OCI-LY7 (cell line): ENCODE measurements at regions not wholly inside any gene's neighbourhood (a gene's known extent, or its start where the extent isn't known, plus 50 kb on each side); places are given as distances from the start of the nearest gene placed in this dataset.

ENCODE experiments used
- BruUV-seq: library from RNA; stranded (reverse); fragments of 400-500 nt; replicated peaks from 2 replicates; lab custom pipeline; 2021; lab: Mats Ljungman, UMichigan
- CTCF ChIA-PET: fragments of 300-600 bp; sonication (Branson Sonifier 250); formaldehyde crosslinking; loops from one replicate; lab custom pipeline; 2022; ENCODE audit warnings: antibody characterized with exemption; ENCODE audit not compliant: unreplicated experiment; lab: Charles Lee
- POLR2A ChIA-PET: fragments of 300-600 bp; sonication (Branson Sonifier 250); formaldehyde crosslinking; loops from one replicate; lab custom pipeline; 2022; ENCODE audit warnings: antibody characterized with exemption; lab: Charles Lee
- DNase-seq: peaks from one replicate; pipeline ENCODE4 v3.0.0-alpha.2; 2015; ENCODE audit warnings: low spot score
- H2AFZ ChIP-seq: fragments of 200-600 bp; sonication (generic), shearing (Covaris generic); 2 replicates; pipeline ENCODE4 v1.6.1; 2014; ENCODE audit warnings: mild to moderate bottlenecking, antibody characterized with exemption, low read length, moderate library complexity
- H3K27ac ChIP-seq: fragments of 200-600 bp; sonication (generic); 2 replicates; pipeline ENCODE4 v1.5.1; 2014; ENCODE audit warnings: mixed run types, low read depth, mild to moderate bottlenecking, moderate library complexity, low read length, inconsistent platforms; ENCODE audit not compliant: poor library complexity, severe bottlenecking
- H3K36me3 ChIP-seq: fragments of 200-600 bp; sonication (generic); 2 replicates; pipeline ENCODE4 v1.6.1; 2014; ENCODE audit warnings: mild to moderate bottlenecking, antibody characterized with exemption, low read length, moderate library complexity, mixed read lengths; ENCODE audit not compliant: insufficient read depth
- H3K4me1 ChIP-seq: fragments of 200-600 bp; sonication (generic); 2 replicates; pipeline ENCODE4 v1.5.1; 2014; ENCODE audit warnings: mild to moderate bottlenecking, low read length; ENCODE audit not compliant: insufficient read depth, poor library complexity, severe bottlenecking
- H3K4me2 ChIP-seq: fragments of 200-600 bp; sonication (generic); 2 replicates; pipeline ENCODE4 v1.6.1; 2014; ENCODE audit warnings: mild to moderate bottlenecking, low read length
- H3K4me3 ChIP-seq: fragments of 200-600 bp; sonication (generic); 2 replicates; pipeline ENCODE4 v1.5.1; 2014; ENCODE audit warnings: mild to moderate bottlenecking, low read depth, low read length; ENCODE audit not compliant: poor library complexity, severe bottlenecking
- H3K79me2 ChIP-seq: fragments of 200-600 bp; sonication (generic); 2 replicates; pipeline ENCODE4 v1.6.1; 2016; ENCODE audit warnings: low read depth, mild to moderate bottlenecking, low read length, moderate library complexity, mixed read lengths; ENCODE audit not compliant: insufficient read depth
- H3K9me2 ChIP-seq: fragments of 200-600 bp; sonication (generic); 2 replicates; pipeline ENCODE4 v1.6.1; 2016; ENCODE audit warnings: mild to moderate bottlenecking, low read length, mixed read lengths; ENCODE audit not compliant: insufficient read depth
- H3K9me3 ChIP-seq: fragments of 200-600 bp; sonication (generic); 2 replicates; pipeline ENCODE4 v1.6.1; 2014; ENCODE audit warnings: mild to moderate bottlenecking, mixed run types, low read length, mixed read lengths
- H4K20me1 ChIP-seq: fragments of 200-600 bp; sonication (generic); 2 replicates; pipeline ENCODE4 v1.6.1; 2014; ENCODE audit warnings: mild to moderate bottlenecking, antibody characterized with exemption, low read length, moderate library complexity, mixed read lengths; ENCODE audit not compliant: insufficient read depth
- EZH2phosphoT487 ChIP-seq: fragments of 200-600 bp; sonication (generic); IDR thresholded peaks from 2 replicates; pipeline ENCODE4 v1.6.1; 2018; ENCODE audit warnings: low read depth, borderline replicate concordance, mild to moderate bottlenecking, mixed run types, antibody characterized with exemption, low read length, moderate library complexity, mixed read lengths
- intact Hi-C: fragments of 100-400 bp; cut with micrococcal nuclease; formaldehyde crosslinking; loops from one replicate; pipeline ENCODE4 v1.10.0; 2022; ENCODE audit not compliant: unreplicated experiment
- TF ChIP-seq, protein P1 (sequence below): fragments of 200-600 bp; sonication (generic); conservative IDR thresholded peaks from 2 replicates; pipeline ENCODE4 v1.5.1; 2014; ENCODE audit warnings: mild to moderate bottlenecking, antibody characterized with exemption, low read length, moderate library complexity, mixed read lengths

GRCh38 chr5:145227881-145228280, 607.3 kb downstream of the PRELID2 start:
- DNase-seq, result no peak
- Histone ChIP-seq H3K9me3 (no peaks in the 10 kb centered on the region), H3K4me3 (no peak overlapping the region), H3K36me3 (no peaks in the 10 kb centered on the region), H3K4me2 (no peak overlapping the region), H3K79me2 (no peaks in the 10 kb centered on the region), H3K9me2 (no peaks in the 10 kb centered on the region), H3K27ac (no peak overlapping the region), H4K20me1 (no peaks in the 10 kb centered on the region), H2AFZ (no peak overlapping the region), H3K4me1 (no peaks in the 10 kb centered on the region)
- TF ChIP-seq EZH2phosphoT487, result no peak
- TF ChIP-seq, protein P1, sequence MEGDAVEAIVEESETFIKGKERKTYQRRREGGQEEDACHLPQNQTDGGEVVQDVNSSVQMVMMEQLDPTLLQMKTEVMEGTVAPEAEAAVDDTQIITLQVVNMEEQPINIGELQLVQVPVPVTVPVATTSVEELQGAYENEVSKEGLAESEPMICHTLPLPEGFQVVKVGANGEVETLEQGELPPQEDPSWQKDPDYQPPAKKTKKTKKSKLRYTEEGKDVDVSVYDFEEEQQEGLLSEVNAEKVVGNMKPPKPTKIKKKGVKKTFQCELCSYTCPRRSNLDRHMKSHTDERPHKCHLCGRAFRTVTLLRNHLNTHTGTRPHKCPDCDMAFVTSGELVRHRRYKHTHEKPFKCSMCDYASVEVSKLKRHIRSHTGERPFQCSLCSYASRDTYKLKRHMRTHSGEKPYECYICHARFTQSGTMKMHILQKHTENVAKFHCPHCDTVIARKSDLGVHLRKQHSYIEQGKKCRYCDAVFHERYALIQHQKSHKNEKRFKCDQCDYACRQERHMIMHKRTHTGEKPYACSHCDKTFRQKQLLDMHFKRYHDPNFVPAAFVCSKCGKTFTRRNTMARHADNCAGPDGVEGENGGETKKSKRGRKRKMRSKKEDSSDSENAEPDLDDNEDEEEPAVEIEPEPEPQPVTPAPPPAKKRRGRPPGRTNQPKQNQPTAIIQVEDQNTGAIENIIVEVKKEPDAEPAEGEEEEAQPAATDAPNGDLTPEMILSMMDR, result no peak
- no TSS peak for BruUV-seq
- intact Hi-C loops, result no loop called here
- POLR2A ChIA-PET, result interaction anchor here (0.6 kb wide), 1 partner anchor 188 kb away, joined by 3 read pairs; no protein-coding TSS in a partner anchor
- CTCF ChIA-PET, result no interaction called here

DNA sequence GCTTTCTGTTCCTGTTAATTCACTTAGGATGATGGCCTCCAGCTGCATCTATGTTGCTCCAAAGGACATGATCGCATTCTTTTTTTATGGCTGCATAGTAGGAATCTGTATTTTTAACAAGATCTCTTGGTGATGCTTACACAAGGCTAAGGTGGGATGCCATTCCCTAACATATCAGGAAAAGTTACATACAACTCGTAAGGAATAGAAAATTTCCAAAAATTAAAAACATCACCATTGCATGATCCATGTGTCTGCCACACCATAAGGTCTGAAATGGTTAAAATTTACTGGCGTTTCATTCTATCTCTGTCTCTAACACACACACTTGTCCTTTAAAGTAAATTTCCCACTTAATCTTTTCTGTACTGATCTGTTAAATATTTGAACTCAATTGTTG, 608.4 kb downstream of the PRELID2 start:
- no TSS peak for BruUV-seq
- no peaks in the 10 kb centered on the region for H3K9me3 ChIP-seq
- no peak overlapping the region for H3K27ac ChIP-seq
- no peak overlapping the region for H3K4me2 ChIP-seq
- no peaks in the 10 kb centered on the region for H4K20me1 ChIP-seq
- TF ChIP-seq, protein P1, result no peak
- TF ChIP-seq EZH2phosphoT487, result no peak
- ChIA-PET POLR2A (no interaction called here), CTCF (no interaction called here)
- no peak overlapping the region for H3K4me3 ChIP-seq
- DNase-seq, result no peak
- H3K79me2 ChIP-seq, result no peaks in the 10 kb centered on the region
- H3K4me1 ChIP-seq, result no peaks in the 10 kb centered on the region
- H3K9me2 ChIP-seq, result no peaks in the 10 kb centered on the region
- intact Hi-C loops, result no loop called here
- no peak overlapping the region for H2AFZ ChIP-seq
- H3K36me3 ChIP-seq, result no peaks in the 10 kb centered on the region

- CTCF ChIA-PET, result no interaction called here
- Histone ChIP-seq H2AFZ (no peak overlapping the region), H4K20me1 (no peaks in the 10 kb centered on the region), H3K4me1 (no peaks in the 10 kb centered on the region), H3K79me2 (no peaks in the 10 kb centered on the region), H3K9me3 (no peaks in the 10 kb centered on the region), H3K4me3 (no peak overlapping the region), H3K9me2 (no peaks in the 10 kb centered on the region), H3K4me2 (no peak overlapping the region), H3K36me3 (no peaks in the 10 kb centered on the region), H3K27ac (no peak overlapping the region)
- no peak for DNase-seq
- BruUV-seq, result no TSS peak
- intact Hi-C loops, result no loop called here
- POLR2A ChIA-PET, result no interaction called here
- TF ChIP-seq, protein P1, result no peak
- TF ChIP-seq EZH2phosphoT487, result no peak
Observed at GRCh38 chr5:145225529-145225928, 609.6 kb downstream of the PRELID2 start.
